Endometrial microvascular endothelial cells (primary cell): ENCODE measurements at regions not wholly inside any gene's neighbourhood (a gene's known extent, or its start where the extent isn't known, plus 50 kb on each side); places are given as distances from the start of the nearest gene placed in this dataset.

Source experiments
- in situ Hi-C: cut with HindIII; loops from 2 replicates; pipeline ENCODE4 v1.10.0; 2017; ENCODE audit warnings: low sequenced_read_pairs, low pct_unique_long_range_greater_than_20kb; ENCODE audit errors: inconsistent ontology term

GRCh38 chr2:39525636-39526412 is 88.7 kb upstream of the MAP4K3 start:
- in situ Hi-C loops: no loop called here

GRCh38 chr2:39528701-39529100 is 91.6 kb upstream of the MAP4K3 start:
- in situ Hi-C loops: no loop called here

- in situ Hi-C loops: no loop called here
These were observed 92.8 kb upstream of the MAP4K3 start for GRCh38 chr2:39529836-39530235.

GRCh38 chr2:39530411-39530866 is 93.4 kb upstream of the MAP4K3 start:
- in situ Hi-C loops: no loop called here

- in situ Hi-C loops: no loop called here
These were observed 94.2 kb upstream of the MAP4K3 start for GRCh38 chr2:39531220-39531777.

- in situ Hi-C loops: no loop called here
These were observed 95.8 kb upstream of the MAP4K3 start for GRCh38 chr2:39532933-39533332.

GRCh38 chr2:39534095-39534711 is 97.1 kb upstream of the MAP4K3 start:
- in situ Hi-C loops: no loop called here

GRCh38 chr2:39535636-39536185 is 98.6 kb upstream of the MAP4K3 start:
- in situ Hi-C loops: no loop called here

GRCh38 chr2:39537150-39537549 is 100.1 kb upstream of the MAP4K3 start:
- in situ Hi-C loops: no loop called here

- in situ Hi-C loops: no loop called here
These were observed 101.6 kb upstream of the MAP4K3 start for GRCh38 chr2:39538718-39539117.

GRCh38 chr2:39540414-39540813 is 103.3 kb upstream of the MAP4K3 start:
- in situ Hi-C loops: no loop called here

- in situ Hi-C loops: no loop called here
These were observed 104.2 kb upstream of the MAP4K3 start for GRCh38 chr2:39541011-39541930.

- in situ Hi-C loops: no loop called here
These were observed 105.4 kb upstream of the MAP4K3 start for GRCh38 chr2:39542523-39542922.

- in situ Hi-C loops: no loop called here
These were observed 108.9 kb upstream of the MAP4K3 start for GRCh38 chr2:39545957-39546356.

- in situ Hi-C loops: no loop called here
These were observed 109.3 kb upstream of the MAP4K3 start for GRCh38 chr2:39546409-39546808.

GRCh38 chr2:39546937-39547336 is 109.9 kb upstream of the MAP4K3 start:
- in situ Hi-C loops: no loop called here

- in situ Hi-C loops: no loop called here
These were observed 111.0 kb upstream of the MAP4K3 start for GRCh38 chr2:39547811-39548719.

GRCh38 chr2:39549000-39549399 is 111.9 kb upstream of the MAP4K3 start:
- in situ Hi-C loops: no loop called here
